Umbilical cord (tissue), 1 donor: ENCODE measurements at regions not wholly inside any gene's neighbourhood (a gene's known extent, or its start where the extent isn't known, plus 50 kb on each side); places are given as distances from the start of the nearest gene placed in this dataset.
A peak's percentile ranks its signal among the peaks of the same experiment; 100 is the strongest.
"Not testable (repeated sequence)": the region's sequence is repeated elsewhere in the genome, so short reads cannot be mapped to it uniquely, and the experiment has no call there.

Source experiments
- DNase-seq: peaks from one replicate; pipeline ENCODE4 v3.0.0-alpha.2; 2015; ENCODE audit warnings: low spot score

DNA sequence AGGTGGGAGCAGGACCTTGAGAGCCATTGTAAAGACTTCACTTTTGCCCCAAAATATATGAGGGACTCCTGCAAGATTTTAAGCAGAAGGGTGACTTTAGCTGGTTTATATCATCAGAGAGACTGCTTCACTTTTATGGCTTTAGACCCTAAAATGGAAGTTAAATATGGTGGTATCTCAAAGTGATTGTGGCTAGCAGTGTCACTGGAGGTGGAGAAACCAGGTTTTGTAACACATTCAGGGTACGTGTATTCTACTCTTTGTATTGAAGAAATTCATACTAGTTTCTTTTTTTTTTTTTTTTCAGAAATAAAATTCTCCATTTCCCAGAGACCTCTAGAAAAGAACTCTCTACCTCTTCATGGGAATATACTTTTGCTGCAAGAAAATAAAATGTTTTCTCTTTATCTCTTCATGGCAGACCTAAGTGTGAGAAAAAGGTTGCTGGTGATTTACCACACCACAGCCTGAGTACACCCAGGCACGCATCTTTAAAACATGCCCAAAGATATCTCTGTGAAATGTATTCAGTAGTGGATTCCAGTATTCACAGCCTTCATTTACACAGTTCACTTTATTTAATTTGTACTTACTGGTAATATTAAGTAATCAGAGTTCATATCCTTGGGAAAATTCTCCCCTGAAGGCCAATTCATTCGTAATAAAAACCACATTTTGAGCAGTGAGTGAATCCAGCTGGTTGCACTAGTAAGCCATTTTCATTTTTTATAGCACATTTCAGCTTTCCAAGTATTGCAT lies 74.3 kb upstream of the GUCY1A1 start:
- DNase-seq: peak; percentile 82

DNA sequence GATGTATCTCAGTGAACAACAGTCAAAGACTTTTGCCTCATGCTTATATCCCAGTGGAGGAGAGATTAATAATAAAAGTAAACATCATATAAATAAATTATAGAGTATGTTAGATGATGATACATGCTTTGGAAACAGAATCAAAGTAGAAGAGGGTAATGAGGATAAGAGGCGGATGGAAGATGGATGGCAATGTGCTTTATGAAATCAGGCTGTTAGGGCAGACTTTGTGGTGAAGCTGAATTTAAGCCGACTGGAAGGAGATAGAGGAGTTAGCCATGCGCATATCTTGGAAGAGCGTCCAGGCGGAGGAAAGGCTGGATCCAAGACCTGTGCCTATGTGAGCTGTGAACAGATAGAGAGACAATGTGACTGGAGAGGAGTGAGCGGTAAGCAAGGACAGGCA lies 74.9 kb upstream of the GUCY1A1 start:
- DNase-seq: no peak

DNA sequence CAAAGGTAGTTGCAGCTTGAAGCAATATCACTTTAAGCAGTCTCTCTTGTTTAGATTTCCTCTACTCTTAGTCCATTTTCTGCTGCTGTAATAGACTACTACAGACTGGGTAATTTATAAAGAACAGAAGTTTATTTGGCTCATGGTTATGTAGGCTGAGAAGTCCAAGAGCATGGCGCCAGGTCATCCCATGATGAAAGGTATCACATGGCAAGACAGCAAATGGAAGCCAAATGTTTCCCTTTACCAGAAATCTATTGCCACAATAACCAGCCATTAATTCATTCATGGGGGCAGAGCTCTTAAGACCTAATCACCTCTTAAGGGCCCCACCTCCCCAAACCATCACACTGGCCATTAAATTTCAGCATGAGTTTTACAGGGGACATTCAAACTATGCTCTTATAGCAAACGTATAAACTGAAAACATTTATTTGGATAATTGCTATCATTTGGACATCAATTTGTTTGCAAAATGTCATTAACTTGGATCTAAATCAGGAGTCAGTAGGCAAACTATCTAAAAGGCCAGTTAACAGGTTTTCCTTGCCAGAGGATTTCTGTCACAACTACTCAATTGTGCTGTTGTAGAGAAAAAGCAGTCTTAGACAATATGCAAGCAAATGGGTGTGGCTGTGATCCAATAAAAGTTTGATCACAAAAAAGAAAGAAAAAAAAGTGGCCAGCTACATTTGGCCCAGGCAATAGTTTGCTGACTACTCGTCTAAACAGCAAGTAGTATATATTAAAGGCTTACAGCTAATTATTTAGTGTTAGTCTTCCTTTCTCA lies 75.7 kb upstream of the GUCY1A1 start:
- no peak for DNase-seq

DNA sequence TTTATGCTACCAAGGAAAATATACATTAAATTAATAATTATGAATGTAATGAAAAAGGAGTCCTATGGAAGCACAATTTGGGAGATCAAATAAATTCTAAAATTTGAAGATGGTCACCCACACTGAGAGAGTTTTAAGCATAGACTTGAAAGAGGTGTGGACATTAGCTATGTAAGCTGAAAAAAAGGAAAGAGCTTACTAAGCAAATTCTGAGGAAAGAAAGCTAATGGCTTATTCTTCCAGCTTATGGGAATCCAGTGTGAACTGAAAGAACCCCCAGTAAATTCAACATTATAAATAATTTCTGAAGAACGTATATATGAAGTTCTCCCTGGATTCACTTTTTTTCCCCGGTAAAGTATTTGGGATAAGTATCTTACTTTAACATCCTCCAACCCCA lies 78.2 kb upstream of the GUCY1A1 start:
- DNase-seq: no peak

DNA sequence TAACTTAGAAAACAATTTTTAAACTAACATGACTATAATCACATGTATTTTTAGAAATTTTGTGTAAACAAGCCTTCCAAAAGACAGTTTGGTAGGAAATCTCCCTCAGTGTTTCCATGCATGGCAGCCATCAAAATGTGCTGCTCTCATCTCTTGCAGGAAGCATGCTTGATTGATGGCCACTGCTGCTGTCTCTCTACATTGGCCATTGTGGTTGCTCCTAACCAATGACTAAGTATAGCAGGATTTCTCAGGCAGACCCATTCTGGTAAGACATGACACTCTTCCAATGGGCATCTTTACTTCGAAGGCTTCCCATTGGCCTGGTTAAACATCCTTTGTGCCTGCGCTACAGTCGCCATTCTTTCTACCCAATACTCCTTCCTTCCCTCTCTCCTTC lies 78.9 kb upstream of the GUCY1A1 start:
- DNase-seq: no peak

DNA sequence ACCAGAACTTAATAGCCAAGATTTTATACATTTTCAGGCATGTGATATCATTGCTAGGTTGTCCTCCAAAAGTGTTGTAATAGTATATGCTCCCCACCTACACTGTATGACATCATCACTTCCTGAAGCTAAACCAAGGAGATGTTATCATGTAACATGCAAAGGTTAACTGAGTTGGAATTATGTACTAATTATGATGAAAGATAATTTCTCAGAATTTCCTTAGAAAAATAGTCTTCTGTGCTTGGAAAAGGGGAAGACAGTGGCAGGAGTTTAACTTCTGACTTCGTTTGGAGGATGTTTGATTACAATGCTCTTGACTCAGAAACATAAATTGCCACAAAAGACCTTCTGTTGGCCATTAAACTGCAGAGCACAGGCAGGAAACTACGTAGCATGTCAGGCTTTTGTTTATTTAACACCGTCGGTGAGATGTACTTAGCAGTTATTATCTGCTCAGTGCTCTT lies 83.6 kb upstream of the GUCY1A1 start:
- DNase-seq: peak; percentile 66

DNA sequence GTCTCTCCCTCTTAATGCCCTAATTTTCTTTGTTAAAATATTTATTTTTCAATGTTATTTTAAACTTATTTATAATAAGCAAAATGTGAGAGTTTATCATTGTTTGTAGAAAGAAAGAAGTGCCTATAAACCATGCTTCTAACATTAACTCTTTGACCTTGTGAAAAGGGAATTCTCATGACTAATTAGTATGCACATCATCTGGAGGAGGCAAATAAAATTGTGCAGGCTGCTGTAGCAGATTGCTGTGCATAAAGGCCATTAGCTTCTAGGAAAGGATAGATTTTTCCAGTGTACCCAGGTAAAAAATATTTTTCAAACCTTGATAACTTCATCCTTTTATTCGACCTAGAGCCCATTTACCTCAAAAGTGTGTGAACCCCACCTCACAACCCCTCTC lies 84.6 kb upstream of the GUCY1A1 start:
- DNase-seq: no peak

DNA sequence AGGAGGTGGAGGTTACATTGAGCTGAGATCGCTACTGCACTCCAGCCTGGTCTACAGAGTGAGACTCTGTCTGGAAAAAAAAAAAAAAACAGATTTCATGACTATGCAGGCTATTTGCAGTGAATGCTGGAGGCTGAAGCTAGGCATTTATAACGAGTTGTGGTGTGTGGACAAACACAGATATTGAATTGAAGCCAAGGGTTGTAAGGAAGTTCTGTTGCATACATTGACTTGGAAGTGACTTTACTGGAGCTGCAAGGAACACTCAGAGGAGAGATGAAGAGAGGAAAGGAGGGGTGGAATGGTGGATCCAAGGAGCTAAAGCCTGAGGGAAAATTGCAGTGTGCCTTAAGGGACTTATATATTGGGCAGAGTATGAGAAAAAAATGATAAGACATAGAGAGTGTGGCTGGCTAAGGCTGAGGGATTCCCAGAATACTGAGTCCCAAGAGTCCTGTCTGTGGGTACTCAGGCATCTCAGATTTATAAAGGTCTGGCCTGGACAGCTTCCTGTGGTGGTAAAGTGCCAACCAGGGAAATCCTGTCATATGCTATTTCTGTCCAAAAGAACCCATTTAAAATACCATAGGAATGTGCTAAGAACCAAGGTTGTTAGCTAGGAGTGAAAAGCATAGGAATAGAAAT lies 87.8 kb upstream of the GUCY1A1 start:
- DNase-seq: peak; percentile 83

DNA sequence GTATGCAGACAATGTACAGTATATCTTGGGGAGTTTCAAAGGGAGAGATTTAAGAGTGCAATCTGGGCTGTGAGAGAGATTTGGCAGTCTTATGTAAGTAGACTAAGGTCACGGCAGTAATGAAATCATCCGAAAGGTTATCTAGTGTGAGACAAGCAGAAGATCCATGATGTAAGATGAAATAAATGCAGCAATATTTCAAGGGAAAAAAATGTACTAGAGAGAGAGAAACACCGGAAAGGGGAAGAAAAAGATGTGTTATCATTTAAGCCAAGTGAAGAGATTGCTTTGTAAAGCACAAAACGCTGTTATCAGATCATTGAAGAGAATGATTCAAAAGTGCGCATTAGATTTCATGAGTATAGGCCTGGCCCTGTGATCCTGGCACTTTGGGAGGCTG lies 88.4 kb upstream of the GUCY1A1 start:
- DNase-seq: peak; percentile 98

DNA sequence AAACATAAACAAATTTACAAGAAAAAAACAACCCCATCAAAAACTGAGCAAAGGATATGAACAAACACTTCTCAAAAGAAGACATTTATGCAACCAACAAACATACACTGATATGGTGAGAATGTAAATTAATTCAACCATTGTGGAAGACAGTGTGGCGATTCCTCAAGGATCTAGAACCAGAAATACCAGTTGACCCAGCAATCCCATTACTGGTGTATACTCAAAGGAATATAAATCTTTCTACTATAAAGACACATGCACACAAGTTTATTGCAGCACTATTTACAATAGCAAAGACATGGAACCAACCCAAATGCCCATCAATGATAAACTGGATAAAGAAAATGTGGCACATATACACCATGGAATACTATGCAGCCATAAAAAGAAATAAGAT lies 92.3 kb upstream of the GUCY1A1 start:
- not testable (repeated sequence) for DNase-seq

DNA sequence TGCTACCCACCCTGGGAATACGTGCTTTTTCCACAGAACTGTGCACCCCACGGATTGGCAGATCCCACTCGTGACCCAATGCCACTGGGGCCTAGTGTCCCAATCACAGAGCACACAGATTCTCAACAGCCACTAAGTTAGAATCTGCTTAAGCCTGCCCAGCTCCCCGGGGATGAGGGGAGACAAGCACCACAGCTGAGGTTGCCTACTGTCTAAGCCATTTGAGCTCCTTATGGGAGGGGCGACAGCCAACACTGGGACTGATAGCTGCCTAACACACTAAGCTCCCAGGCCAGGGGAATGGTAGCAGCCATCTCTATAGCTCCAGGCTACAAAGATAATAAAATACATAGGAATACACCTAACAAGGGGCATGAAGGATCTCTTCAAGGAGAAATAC lies 93.5 kb upstream of the GUCY1A1 start:
- DNase-seq: no peak

DNA sequence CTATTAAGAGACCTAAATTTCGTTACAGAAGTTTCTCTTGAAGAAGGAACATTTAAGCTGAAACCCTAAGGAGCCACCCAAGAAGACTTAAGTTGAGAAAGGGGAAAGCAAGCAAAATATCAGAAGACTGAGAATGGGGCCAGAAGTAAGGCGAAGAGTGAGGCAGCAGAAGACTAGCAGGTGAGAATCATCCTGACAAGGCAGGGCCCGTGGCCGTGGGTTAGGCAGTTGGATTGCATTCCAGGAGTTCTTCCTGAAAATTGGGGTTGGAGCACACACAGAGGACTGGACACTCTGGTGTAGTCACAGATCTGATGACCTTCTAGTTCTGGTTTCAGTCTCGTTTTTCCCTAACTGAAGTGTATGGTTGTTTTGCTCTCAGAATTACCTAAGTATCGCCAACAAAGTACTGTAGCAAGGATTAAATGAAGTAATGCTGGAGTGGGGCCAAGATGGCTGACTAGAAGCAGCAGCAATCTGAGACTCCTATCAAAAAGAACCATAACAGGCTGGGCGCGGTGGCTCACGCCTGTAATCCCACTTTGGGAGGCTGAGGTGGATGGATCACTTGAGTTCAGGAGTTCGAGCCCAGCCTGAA lies 94.4 kb upstream of the GUCY1A1 start:
- DNase-seq: no peak

DNA sequence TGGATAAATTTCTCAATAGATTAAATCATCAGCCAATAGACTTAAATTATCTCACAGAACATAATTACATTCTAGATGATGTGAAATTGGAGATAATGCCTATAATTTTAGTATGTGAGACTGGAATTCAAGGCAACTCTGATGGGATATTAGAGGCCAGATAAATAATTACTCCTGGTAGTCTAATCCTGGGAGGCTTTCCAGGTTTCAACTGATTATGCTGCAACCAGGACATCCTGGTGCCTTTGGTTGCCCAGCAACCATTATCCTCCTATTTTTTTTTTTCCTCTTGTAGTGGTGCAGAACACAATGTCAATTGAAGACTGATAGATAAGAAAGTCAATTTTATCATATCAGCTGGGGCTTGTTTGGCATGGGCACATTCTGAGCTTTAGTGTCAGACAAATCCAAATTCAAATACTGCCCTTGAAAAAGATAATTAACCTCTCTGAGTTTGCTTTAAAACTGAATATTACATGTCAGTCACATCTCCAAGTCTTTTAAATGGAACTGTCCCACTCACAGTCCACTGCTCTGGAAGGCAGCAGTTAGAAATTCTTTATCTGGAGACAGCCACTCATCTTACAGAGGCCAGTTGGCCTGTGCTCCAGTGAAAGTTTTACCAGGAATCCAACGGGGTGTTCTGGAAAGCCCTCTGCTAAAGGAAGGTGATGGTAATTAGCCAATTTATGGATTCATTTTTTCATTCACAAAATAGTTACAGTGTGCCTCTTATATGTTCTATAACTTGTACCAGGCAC lies 95.3 kb upstream of the GUCY1A1 start:
- no peak for DNase-seq

DNA sequence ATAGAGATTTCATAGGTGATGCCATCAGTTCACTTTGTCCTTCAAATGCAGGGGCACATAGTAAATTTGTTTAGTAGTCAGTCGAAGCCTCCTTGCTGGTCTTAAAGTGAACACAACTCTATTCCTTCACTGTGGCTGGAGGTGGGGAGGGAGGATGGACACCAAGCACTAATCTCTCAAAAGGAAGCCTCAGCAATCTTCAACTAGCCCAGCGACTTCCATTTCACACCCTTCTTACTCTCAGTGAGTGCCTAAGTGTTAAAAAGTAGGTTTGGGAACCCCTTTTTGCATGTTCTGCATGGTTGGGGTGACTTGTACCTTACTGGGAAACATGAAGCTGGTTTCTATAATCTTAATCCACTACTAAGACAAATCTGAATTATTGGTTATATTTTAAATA lies 96.0 kb upstream of the GUCY1A1 start:
- DNase-seq: no peak

DNA sequence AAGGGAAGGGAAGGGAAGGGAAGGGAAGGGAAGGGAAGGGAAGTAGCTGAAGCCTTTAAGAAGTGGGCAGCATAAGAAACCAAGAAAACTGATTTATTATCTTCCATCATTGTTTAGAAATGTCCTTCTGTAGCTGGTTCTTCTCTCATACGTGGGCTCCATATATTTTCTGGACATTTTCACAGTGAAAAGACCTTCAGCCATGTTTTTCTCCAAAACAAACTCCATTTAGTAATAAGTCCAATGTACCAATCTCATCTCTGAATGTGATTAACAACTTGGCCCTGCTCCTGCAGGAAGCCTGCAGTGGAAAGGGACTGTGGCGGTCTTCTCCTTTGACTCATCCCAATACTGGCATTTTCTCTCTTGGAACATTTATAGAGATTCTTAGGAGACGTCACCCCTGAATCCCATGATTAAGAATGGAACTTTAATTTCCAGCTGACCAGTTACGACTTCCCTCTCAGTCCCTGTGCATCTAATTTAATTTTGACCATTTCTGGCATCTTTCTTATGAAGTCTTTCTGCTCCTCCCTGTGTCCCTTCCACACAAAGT lies 96.6 kb upstream of the GUCY1A1 start:
- DNase-seq: no peak

DNA sequence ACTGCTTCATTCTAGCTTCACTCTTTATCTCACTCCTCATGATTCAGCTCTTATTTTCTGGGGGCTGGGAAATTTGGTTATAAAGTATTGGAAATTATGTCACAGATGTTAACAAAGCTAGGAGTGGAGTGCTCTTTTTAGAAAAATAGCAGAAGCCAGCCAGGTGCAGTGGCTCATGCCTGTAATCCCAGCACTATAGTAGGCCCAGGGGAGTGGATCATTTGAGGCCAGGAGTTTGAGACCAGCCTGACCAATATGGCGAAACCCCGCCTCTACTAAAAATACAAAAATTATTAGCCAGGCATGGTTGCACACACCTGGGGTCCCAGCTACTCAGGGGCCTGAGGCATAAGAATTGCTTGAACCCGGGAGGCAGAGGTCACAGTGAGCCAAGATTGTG lies 97.2 kb upstream of the GUCY1A1 start:
- no peak for DNase-seq

DNA sequence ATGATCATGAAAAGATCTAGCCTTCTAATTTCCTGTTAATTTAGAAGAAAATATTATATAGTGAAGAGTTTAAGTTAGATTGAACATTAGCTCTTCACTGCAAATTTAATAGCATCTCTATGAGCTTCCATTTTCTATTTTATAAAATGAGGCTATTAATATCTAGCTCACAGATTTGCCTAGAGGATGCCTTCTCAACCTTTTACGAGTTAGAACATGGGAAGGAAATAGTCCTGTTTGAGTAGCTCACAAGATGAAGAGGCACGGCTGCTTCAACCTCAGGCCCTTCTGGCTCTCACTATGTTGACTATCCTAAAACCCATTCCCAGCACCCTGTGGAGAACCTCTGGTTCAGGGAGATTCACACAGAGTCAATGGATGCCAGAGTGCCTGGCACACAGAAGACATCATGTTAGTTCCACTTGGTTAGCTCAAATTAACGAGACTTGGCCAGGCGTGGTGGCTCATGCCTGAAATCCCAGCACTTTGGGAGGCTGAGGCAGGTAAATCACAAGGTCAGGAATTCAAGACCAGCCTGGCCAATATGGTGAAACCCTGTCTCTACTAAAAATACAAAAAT lies 97.9 kb upstream of the GUCY1A1 start:
- DNase-seq: no peak

DNA sequence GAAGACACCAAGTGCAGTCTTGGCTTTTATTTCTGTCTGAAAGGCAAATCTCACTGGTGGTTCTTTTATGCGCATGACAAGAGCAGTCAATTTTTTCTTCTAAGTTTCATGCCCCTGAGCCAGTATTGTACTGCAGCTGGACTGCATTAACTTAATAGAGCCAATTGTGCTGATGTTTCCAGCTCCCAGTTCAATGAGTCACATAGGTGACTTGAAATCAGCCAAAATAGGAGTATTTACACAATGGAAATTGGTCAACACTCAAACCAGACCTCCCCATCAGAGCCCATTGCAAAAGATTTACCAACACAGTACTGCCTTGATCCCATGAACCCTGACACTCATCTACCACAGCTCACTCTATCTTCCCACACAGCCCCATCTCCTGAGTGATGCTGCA lies 100.3 kb upstream of the GUCY1A1 start:
- no peak for DNase-seq

DNA sequence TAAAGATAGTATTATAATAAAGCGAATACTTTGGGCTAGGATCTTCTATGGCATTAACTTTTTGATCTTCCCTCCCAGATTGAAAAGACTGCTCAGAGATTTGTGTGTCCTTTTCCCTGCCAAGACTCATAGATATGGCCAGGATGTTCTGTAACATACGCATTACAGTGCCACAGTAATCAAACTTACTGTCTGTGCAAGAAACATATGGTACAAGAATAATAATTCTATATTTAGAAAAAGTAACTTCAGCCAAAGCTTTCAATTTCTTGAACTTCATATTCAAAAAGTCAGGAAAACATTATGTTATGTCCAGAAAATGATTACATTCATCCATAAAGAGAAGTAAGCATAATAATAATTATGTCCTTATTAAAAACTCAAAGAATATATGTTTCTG lies 100.9 kb upstream of the GUCY1A1 start:
- peak; percentile 79 for DNase-seq

DNA sequence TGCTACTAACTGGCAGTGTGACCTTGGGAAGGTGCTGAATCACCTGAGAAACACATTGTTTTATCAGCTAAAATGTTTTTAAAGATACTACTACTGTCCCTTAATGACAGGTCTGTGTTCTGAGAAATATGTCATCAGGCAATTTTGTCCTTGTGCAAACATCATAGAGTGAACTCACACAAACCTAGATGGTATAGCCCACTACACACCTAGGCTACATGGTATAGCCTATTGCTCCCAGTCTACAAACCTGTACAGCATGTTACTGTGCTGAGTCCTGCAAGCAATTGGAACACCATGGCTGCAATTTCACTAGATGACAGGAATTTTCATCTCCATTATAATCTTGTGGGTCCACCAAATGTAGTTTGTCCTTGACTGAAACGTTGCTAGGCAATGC lies 101.3 kb upstream of the GUCY1A1 start:
- no peak for DNase-seq

DNA sequence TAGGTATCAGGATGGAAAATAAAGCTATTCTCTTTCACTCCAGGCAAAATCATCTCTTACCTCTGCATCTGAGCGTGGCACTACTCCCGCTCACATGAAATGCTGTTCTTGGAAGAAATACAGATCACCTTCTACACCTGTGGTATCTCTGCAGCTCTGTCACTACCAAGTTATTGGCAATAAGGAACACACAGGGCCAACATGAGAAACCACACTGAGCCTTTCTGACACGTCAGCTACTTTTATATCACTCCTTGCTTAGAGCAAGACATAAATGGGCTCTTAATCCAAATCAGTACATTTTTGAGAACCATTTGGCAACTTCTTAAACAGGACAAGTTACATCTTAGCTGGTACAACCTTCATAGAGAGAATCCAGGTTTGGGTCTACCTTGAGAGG lies 101.8 kb upstream of the GUCY1A1 start:
- no peak for DNase-seq
